22Rv1 (cell line): ENCODE measurements at regions not wholly inside any gene's neighbourhood (a gene's known extent, or its start where the extent isn't known, plus 50 kb on each side); places are given as distances from the start of the nearest gene placed in this dataset.

ENCODE experiments used
- ZFX ChIP-seq: fragments of 450-650 bp; IDR thresholded peaks from 2 replicates; pipeline ENCODE4 v1.6.1; 2017; ENCODE audit warnings: antibody characterized with exemption, borderline replicate concordance
- TF ChIP-seq, protein P1 (sequence below): fragments of 450-650 bp; IDR thresholded peaks from 2 replicates; pipeline ENCODE4 v1.5.1; 2017; ENCODE audit warnings: mild to moderate bottlenecking

DNA sequence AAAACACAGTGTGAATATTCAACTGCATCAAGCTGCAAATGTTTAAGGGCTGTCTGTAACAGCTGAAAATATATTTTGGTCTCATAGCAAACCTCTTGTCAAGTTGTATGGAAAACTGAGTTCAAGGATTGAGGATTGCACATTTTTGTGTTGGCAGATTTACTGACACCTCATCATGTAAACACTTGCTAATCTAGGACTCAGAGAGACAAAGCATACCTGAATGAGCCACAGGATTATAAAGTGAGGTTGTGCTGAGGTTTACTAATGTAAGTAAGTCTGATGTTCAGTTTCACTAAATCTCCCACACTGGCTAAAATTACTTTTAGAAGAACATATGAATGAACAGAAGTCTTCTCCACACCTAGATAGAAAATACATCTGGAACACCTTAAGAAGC is 1993.1 kb upstream of the CELF4 start:
- TF ChIP-seq, protein P1, sequence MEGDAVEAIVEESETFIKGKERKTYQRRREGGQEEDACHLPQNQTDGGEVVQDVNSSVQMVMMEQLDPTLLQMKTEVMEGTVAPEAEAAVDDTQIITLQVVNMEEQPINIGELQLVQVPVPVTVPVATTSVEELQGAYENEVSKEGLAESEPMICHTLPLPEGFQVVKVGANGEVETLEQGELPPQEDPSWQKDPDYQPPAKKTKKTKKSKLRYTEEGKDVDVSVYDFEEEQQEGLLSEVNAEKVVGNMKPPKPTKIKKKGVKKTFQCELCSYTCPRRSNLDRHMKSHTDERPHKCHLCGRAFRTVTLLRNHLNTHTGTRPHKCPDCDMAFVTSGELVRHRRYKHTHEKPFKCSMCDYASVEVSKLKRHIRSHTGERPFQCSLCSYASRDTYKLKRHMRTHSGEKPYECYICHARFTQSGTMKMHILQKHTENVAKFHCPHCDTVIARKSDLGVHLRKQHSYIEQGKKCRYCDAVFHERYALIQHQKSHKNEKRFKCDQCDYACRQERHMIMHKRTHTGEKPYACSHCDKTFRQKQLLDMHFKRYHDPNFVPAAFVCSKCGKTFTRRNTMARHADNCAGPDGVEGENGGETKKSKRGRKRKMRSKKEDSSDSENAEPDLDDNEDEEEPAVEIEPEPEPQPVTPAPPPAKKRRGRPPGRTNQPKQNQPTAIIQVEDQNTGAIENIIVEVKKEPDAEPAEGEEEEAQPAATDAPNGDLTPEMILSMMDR = no peak
- TF ChIP-seq ZFX = no peak
